OCI-LY1 (cell line): ENCODE measurements at regions not wholly inside any gene's neighbourhood (a gene's known extent, or its start where the extent isn't known, plus 50 kb on each side); places are given as distances from the start of the nearest gene placed in this dataset.

Source experiments
- H2AFZ ChIP-seq: fragments of 200-600 bp; sonication (generic), shearing (Covaris generic); 2 replicates; pipeline ENCODE4 v1.6.0; 2014; ENCODE audit warnings: antibody characterized with exemption, mild to moderate bottlenecking, low read length
- H3F3A ChIP-seq: fragments of 200-600 bp; sonication (generic), shearing (Covaris generic); 2 replicates; pipeline ENCODE4 v1.6.0; 2014; ENCODE audit warnings: mild to moderate bottlenecking, antibody characterized with exemption, low read length, moderate library complexity; ENCODE audit not compliant: insufficient read depth
- H3K27ac ChIP-seq: fragments of 200-600 bp; sonication (generic); 2 replicates; pipeline ENCODE4 v1.5.1; 2014; ENCODE audit warnings: low read length, mixed run types, mild to moderate bottlenecking, low read depth; ENCODE audit not compliant: poor library complexity, severe bottlenecking
- H3K27me3 ChIP-seq: fragments of 200-600 bp; sonication (generic); 2 replicates; pipeline ENCODE4 v1.6.0; 2014; ENCODE audit warnings: antibody characterized with exemption, mild to moderate bottlenecking, low read length, moderate library complexity; ENCODE audit not compliant: insufficient read depth
- H3K36me3 ChIP-seq: fragments of 200-600 bp; sonication (generic); 2 replicates; pipeline ENCODE4 v1.6.1; 2014; ENCODE audit warnings: mild to moderate bottlenecking, antibody characterized with exemption, low read length, moderate library complexity, mixed read lengths; ENCODE audit not compliant: insufficient read depth
- H3K4me1 ChIP-seq: fragments of 200-600 bp; sonication (generic); 2 replicates; pipeline ENCODE4 v1.5.1; 2014; ENCODE audit warnings: mild to moderate bottlenecking, low read length, moderate library complexity; ENCODE audit not compliant: insufficient read depth, severe bottlenecking
- H3K4me2 ChIP-seq: fragments of 200-600 bp; sonication (generic), shearing (Covaris generic); 2 replicates; pipeline ENCODE4 v1.6.1; 2014; ENCODE audit warnings: low read length
- H3K4me3 ChIP-seq: fragments of 200-600 bp; sonication (generic); 2 replicates; pipeline ENCODE4 v1.5.1; 2014; ENCODE audit warnings: low read length, low read depth, mild to moderate bottlenecking, mixed read lengths; ENCODE audit not compliant: poor library complexity, severe bottlenecking
- H3K79me2 ChIP-seq: fragments of 200-600 bp; shearing (Covaris generic); 2 replicates; pipeline ENCODE4 v1.6.1; 2016; ENCODE audit warnings: mixed run types, low read length, mixed read lengths; ENCODE audit not compliant: insufficient read depth
- H3K9ac ChIP-seq: fragments of 200-600 bp; sonication (generic), shearing (Covaris generic); 2 replicates; pipeline ENCODE4 v1.6.1; 2014; ENCODE audit warnings: mild to moderate bottlenecking, low read length, mixed read lengths
- H3K9me2 ChIP-seq: fragments of 200-600 bp; sonication (generic), shearing (Covaris generic); 2 replicates; pipeline ENCODE4 v1.6.1; 2014; ENCODE audit warnings: low read depth, mild to moderate bottlenecking, low read length, mixed read lengths
- H3K9me3 ChIP-seq: fragments of 200-600 bp; shearing (Covaris generic); 2 replicates; pipeline ENCODE4 v1.6.1; 2014; ENCODE audit warnings: low read length, mixed read lengths
- H4K20me1 ChIP-seq: fragments of 200-600 bp; sonication (generic), shearing (Covaris generic); 2 replicates; pipeline ENCODE4 v1.6.0; 2016; ENCODE audit warnings: mild to moderate bottlenecking, low read length; ENCODE audit not compliant: insufficient read depth
- EZH2 ChIP-seq: fragments of 200-600 bp; sonication (generic), shearing (Covaris generic); IDR thresholded peaks from 2 replicates; pipeline ENCODE4 v1.8.0; 2017; ENCODE audit warnings: borderline replicate concordance, mixed run types, mild to moderate bottlenecking, antibody characterized with exemption, low read length, moderate library complexity, mixed read lengths
- TF ChIP-seq, protein P1 (sequence below): fragments of 200-600 bp; sonication (generic), shearing (Covaris generic); IDR thresholded peaks from 2 replicates; pipeline ENCODE4 v1.5.1; 2017; ENCODE audit warnings: mild to moderate bottlenecking, antibody characterized with exemption, low read length, moderate library complexity, mixed read lengths

DNA sequence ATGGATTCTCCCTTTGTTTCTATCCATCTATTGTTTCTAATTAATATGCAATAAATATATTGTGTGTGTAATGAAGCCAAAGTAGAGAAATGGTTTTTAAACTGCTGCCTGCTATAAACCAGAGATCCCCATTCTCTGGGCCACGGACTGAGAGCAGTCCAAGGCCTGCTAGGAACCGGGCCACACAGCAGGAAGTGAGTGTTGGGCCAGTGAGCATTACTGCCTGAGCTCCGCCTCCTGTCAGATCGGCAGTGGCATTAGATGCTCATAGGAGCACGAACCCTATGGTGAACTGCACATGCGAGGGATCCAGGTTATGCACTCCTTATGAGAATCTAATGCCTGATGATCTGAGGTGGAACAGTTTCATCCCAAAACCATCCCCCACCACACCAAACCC lies 85.2 kb upstream of the POMGNT2 start:
- H3K9me3 ChIP-seq: no peaks in the 10 kb centered on the region
- H3K36me3 ChIP-seq: no peaks in the 10 kb centered on the region
- no peak overlapping the region for H3K9ac ChIP-seq
- H3K27ac ChIP-seq: no peak overlapping the region
- TF ChIP-seq, protein P1, sequence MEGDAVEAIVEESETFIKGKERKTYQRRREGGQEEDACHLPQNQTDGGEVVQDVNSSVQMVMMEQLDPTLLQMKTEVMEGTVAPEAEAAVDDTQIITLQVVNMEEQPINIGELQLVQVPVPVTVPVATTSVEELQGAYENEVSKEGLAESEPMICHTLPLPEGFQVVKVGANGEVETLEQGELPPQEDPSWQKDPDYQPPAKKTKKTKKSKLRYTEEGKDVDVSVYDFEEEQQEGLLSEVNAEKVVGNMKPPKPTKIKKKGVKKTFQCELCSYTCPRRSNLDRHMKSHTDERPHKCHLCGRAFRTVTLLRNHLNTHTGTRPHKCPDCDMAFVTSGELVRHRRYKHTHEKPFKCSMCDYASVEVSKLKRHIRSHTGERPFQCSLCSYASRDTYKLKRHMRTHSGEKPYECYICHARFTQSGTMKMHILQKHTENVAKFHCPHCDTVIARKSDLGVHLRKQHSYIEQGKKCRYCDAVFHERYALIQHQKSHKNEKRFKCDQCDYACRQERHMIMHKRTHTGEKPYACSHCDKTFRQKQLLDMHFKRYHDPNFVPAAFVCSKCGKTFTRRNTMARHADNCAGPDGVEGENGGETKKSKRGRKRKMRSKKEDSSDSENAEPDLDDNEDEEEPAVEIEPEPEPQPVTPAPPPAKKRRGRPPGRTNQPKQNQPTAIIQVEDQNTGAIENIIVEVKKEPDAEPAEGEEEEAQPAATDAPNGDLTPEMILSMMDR: no peak
- no peak for TF ChIP-seq EZH2
- H3K9me2 ChIP-seq: no peaks in the 10 kb centered on the region
- no peak overlapping the region for H3K4me2 ChIP-seq
- H2AFZ ChIP-seq: no peak overlapping the region
- H3K27me3 ChIP-seq: no peaks in the 10 kb centered on the region
- no peaks in the 10 kb centered on the region for H3K4me1 ChIP-seq
- no peaks in the 10 kb centered on the region for H3F3A ChIP-seq
- H3K79me2 ChIP-seq: no peaks in the 10 kb centered on the region
- no peaks in the 10 kb centered on the region for H4K20me1 ChIP-seq
- no peak overlapping the region for H3K4me3 ChIP-seq

DNA sequence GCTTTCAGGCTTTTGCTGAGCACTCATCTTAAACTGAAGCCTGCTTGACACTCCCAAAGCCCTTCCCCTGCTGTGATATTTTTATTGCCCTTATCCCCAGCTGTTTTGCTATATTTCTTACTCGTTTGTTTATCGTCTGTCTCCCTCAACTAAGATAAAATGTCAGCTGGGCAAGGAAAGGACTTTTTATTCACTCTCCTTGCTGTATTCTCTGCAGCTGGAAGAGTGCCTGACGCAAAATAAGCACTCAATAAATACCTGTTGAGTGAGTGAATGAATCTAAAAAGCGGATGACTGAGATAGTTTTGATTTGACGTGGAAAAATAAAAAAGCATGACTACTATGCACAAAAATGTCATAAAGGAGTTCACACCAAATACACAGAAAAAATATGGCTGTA lies 84.8 kb upstream of the POMGNT2 start:
- H3F3A ChIP-seq: no peaks in the 10 kb centered on the region
- TF ChIP-seq EZH2: no peak
- TF ChIP-seq, protein P1: no peak
- H2AFZ ChIP-seq: no peak overlapping the region
- no peak overlapping the region for H3K9ac ChIP-seq
- H4K20me1 ChIP-seq: no peaks in the 10 kb centered on the region
- no peaks in the 10 kb centered on the region for H3K27me3 ChIP-seq
- no peak overlapping the region for H3K4me3 ChIP-seq
- no peaks in the 10 kb centered on the region for H3K9me2 ChIP-seq
- no peaks in the 10 kb centered on the region for H3K9me3 ChIP-seq
- H3K36me3 ChIP-seq: no peaks in the 10 kb centered on the region
- H3K4me1 ChIP-seq: no peaks in the 10 kb centered on the region
- H3K4me2 ChIP-seq: no peak overlapping the region
- H3K27ac ChIP-seq: no peak overlapping the region
- no peaks in the 10 kb centered on the region for H3K79me2 ChIP-seq

DNA sequence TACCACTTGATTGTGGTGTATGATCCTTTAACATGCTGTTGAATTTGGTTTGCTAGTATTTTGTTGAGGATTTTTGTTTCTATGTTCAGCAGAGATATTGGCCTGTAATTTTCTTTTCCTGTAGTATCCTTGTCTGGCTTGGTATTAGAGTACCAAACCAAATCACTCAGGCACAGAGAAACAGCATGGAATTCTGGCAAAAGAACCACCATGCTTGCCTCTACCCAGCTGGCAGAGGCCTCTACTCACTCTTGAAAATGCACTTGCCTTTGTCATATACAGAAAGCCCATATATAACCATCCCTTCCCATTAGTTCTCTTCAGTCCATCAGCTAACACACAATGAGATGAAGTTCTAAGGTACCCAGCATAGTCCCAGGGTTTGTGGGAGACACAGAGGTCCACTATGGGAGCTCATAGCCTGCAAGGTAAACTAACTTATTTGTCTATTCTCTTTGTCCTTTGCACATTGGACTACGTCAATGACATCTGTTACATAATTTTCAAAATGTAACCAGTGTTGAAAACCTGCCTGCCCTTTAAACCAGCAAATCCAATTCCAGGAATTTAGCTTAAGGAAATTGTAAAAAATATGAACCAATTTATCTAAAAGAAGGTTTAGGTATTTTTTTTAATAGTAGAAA lies 82.1 kb upstream of the POMGNT2 start:
- Histone ChIP-seq H4K20me1 (no peaks in the 10 kb centered on the region), H3K36me3 (no peaks in the 10 kb centered on the region), H2AFZ (no peak overlapping the region), H3K79me2 (no peaks in the 10 kb centered on the region), H3K27me3 (no peaks in the 10 kb centered on the region), H3K9ac (no peak overlapping the region), H3F3A (no peaks in the 10 kb centered on the region), H3K9me2 (no peaks in the 10 kb centered on the region), H3K4me2 (no peak overlapping the region), H3K9me3 (no peaks in the 10 kb centered on the region), H3K27ac (no peak overlapping the region), H3K4me3 (no peak overlapping the region), H3K4me1 (no peaks in the 10 kb centered on the region)
- TF ChIP-seq, protein P1: no peak
- no peak for TF ChIP-seq EZH2
